Spleen (tissue), 11 donors: ENCODE measurements at regions not wholly inside any gene's neighbourhood (a gene's known extent, or its start where the extent isn't known, plus 50 kb on each side); places are given as distances from the start of the nearest gene placed in this dataset.

Experiments used
- DNase-seq: peaks from one replicate; pipeline ENCODE4 v3.0.0-alpha.2; 2020
- H3K27ac ChIP-seq, 8 donors: fragments of 200-600 bp; sonication (generic) in 7 of 8; 1 replicate in 4 of 8; 2 replicates in 4 of 8; pipeline versions ENCODE4 v1.5.0 to v1.8.0; 2016 to 2021; ENCODE audit warnings: inconsistent platforms in 4 of 8, mild to moderate bottlenecking in 4 of 8, moderate library complexity in 1 of 8
- H3K27me3 ChIP-seq, 7 donors: fragments of 200-600 bp; sonication (generic) in 6 of 7; replicated peaks in 1 of 7; 1 replicate in 4 of 7; 2 replicates in 3 of 7; pipeline versions ENCODE4 v1.5.0 to v1.8.0; 2016 to 2021; ENCODE audit warnings: inconsistent platforms in 3 of 7, mild to moderate bottlenecking in 1 of 7
- H3K36me3 ChIP-seq, 6 donors: fragments of 200-600 bp; sonication (generic) in 5 of 6; 1 replicate in 4 of 6; 2 replicates in 2 of 6; pipeline versions ENCODE4 v1.5.0 to v1.8.0; 2016 to 2021; ENCODE audit warnings: inconsistent platforms in 2 of 6
- H3K4me1 ChIP-seq, 6 donors: fragments of 200-600 bp; sonication (generic) in 5 of 6; 1 replicate in 3 of 6; 2 replicates in 3 of 6; pipeline versions ENCODE4 v1.5.0 to v1.8.0; 2016 to 2021; ENCODE audit warnings: inconsistent platforms in 3 of 6
- H3K4me3 ChIP-seq, 8 donors: fragments of 200-600 bp; sonication (generic) in 7 of 8; 1 replicate in 4 of 8; 2 replicates in 4 of 8; pipeline versions ENCODE4 v1.5.0 to v1.8.0; 2016 to 2021; ENCODE audit warnings: inconsistent platforms in 4 of 8, mild to moderate bottlenecking in 4 of 8, moderate library complexity in 2 of 8
- H3K9me3 ChIP-seq, 8 donors: fragments of 200-600 bp; sonication (generic) in 7 of 8; 1 replicate in 4 of 8; 2 replicates in 4 of 8; pipeline versions ENCODE4 v1.5.0 to v1.8.0; 2016 to 2021; ENCODE audit warnings: inconsistent platforms in 4 of 8
- CTCF ChIP-seq, 11 experiments: fragments of 200-600 bp in 7 of 11; fragments of 450-650 bp in 4 of 11; sonication (generic) in 4 of 11; IDR thresholded peaks in 8 of 11; conservative IDR thresholded peaks in 3 of 11; 1 replicate in 7 of 11; 2 replicates in 4 of 11; pipeline versions ENCODE4 v1.4.0 to v1.8.0; 2016 to 2021; ENCODE audit warnings: antibody characterized with exemption in 11 of 11, inconsistent platforms in 4 of 11, mild to moderate bottlenecking in 1 of 11
- POLR2A ChIP-seq, 3 donors: fragments of 450-650 bp; IDR thresholded peaks; one replicate each; pipeline ENCODE4 v1.5.1; 2017; ENCODE audit warnings: antibody characterized with exemption in 3 of 3, mild to moderate bottlenecking in 1 of 3
- POLR2AphosphoS5 ChIP-seq, 3 donors: sonication (generic); formaldehyde crosslinking; IDR thresholded peaks; one replicate each; pipeline ENCODE4 v1.5.1; 2017; ENCODE audit warnings: antibody characterized with exemption in 3 of 3
- WGBS, 5 donors: extraction: QIAGEN DNeasy Blood & Tissue Kit in 3 of 5; methylation state at CpG; one replicate each; pipeline versions ENCODE4 v1.1.5 to v1.1.7; 2013 to 2018; 5-methylcytosine and 5-hydroxymethylcytosine counted together
- intact Hi-C: fragments of 100-400 bp; cut with DNase I; formaldehyde crosslinking; loops from one replicate; pipeline ENCODE4 v1.15.0; 2023; ENCODE audit warnings: low total_unique reads
- donor health status: healthy with polysubstance abuse.
- donor health status: DM: no; HTN: no; CAD: no; lungs with moderate emphysema.
- donor health status: DM: no; HTN: no; CAD: no.
- donor health status: Bipolar disorder and iron deficiency.
- donor health status: healthy.
- donor health status: DM: no; HTN: no; CAD: no.
- donor health status: DM: yes; HTN: yes; CAD: no.

DNA sequence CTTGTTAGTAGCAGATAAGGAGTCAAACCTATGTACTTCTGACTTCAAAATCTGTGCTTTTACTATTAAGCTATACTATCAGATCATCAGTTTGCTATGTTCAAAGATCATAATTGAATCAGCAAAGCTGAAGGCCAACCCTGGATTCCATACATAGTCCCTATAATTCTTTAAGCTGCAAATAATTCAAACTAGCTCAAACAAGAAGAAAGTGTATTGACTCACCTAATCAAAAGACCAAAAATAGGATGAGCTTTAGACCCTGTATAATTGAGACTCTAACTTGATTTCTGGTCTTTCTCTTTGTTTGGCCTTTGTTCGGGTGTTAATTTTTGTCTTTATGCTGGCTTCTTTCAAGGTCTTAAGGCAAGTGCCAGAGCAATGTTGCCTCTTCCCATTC lies 213.7 kb downstream of the CWF19L2 start:
- H3K27me3 ChIP-seq = no peaks in the 10 kb centered on the region
- TF ChIP-seq POLR2AphosphoS5 (IDR thresholded peaks at IDR 0.05) = no peak
- no peak for TF ChIP-seq POLR2A (IDR thresholded peaks at IDR 0.05)
- no peak for TF ChIP-seq CTCF (IDR thresholded peaks at IDR 0.05 in 8 of 11, conservative IDR thresholded peaks at IDR 0.05 in 3 of 11)
- H3K4me3 ChIP-seq = no peak overlapping the region
- intact Hi-C loops = no loop called here
- H3K4me1 ChIP-seq = no peaks in the 10 kb centered on the region
- H3K36me3 ChIP-seq = no peaks in the 10 kb centered on the region
- DNase-seq = no peak
- no peaks in the 10 kb centered on the region for H3K9me3 ChIP-seq
- WGBS, 5 donors = 87 to 95% (median 89%) methylated on average over 1 of the region's 1 CpG
- H3K27ac ChIP-seq = no peak overlapping the region

DNA sequence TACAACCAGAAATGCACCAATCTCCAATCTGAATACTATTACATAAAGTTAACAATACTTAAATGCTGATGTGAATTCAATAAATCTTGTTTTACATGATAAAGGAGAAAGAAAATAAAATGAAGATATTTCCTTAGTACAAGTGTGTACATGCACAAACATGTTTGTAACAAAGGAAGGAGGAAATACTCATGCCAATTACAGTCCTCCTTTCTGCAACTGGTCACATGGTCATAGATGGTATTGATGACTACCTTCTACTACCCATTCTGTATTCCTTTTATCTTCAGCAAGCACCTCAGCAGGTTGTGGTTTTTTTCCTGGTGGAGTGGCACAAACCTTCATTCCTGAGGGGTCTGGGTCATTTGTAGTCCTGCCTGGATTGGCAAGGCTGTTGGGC lies 214.2 kb upstream of the GUCY1A2 start:
- no peaks in the 10 kb centered on the region for H3K4me1 ChIP-seq
- TF ChIP-seq CTCF (IDR thresholded peaks at IDR 0.05 in 8 of 11, conservative IDR thresholded peaks at IDR 0.05 in 3 of 11) (no peak), POLR2AphosphoS5 (IDR thresholded peaks at IDR 0.05) (no peak), POLR2A (IDR thresholded peaks at IDR 0.05) (no peak)
- no peak overlapping the region for H3K4me3 ChIP-seq
- peaks cover 0 to 30% (median 14%) of the 10 kb centered on the region in 8 donors for H3K9me3 ChIP-seq
- no peaks in the 10 kb centered on the region for H3K36me3 ChIP-seq
- no peaks in the 10 kb centered on the region for H3K27me3 ChIP-seq
- intact Hi-C loops = no loop called here
- no peak overlapping the region for H3K27ac ChIP-seq
- no peak for DNase-seq

- no peak overlapping the region for H3K4me3 ChIP-seq
- no peak for TF ChIP-seq CTCF (IDR thresholded peaks at IDR 0.05 in 8 of 11, conservative IDR thresholded peaks at IDR 0.05 in 3 of 11)
- no peak for TF ChIP-seq POLR2AphosphoS5 (IDR thresholded peaks at IDR 0.05)
- no peak for TF ChIP-seq POLR2A (IDR thresholded peaks at IDR 0.05)
- H3K9me3 ChIP-seq = no peaks in the 10 kb centered on the region
- no peak for DNase-seq
- no peak overlapping the region for H3K27ac ChIP-seq
- no peaks in the 10 kb centered on the region for H3K27me3 ChIP-seq
- H3K4me1 ChIP-seq = no peaks in the 10 kb centered on the region
- intact Hi-C loops = no loop called here
- no peaks in the 10 kb centered on the region for H3K36me3 ChIP-seq
Observed at GRCh38 chr11:107224836-107225235, 206.6 kb upstream of the GUCY1A2 start.

DNA sequence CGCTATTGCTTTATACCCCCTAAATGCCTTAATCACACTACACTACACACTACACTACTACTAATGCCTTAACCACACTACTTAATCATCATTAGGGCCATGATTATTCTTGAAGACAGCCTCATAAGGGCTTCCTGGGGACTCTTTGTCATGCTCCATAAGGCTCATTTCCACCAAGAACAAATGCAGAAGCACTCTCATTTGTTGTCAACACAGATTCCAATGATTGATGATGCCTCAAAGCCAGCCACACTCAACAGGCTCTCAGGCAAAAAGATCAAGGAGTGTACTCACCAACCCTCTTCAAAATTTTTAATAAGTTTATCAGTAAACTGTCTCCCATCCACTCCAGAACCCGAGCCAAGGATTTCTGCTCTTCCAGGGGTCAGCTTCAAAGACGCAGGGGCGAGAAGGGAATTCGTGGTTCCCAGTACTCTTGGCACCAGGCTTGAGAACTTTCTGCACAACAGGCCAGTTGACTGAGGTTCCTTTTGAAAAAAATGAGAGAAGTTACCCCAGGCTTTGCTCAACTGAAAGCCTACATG lies 204.7 kb upstream of the GUCY1A2 start:
- intact Hi-C loops = no loop called here
- H3K9me3 ChIP-seq = no peaks in the 10 kb centered on the region
- TF ChIP-seq POLR2A (IDR thresholded peaks at IDR 0.05) = no peak
- TF ChIP-seq POLR2AphosphoS5 (IDR thresholded peaks at IDR 0.05) = no peak
- no peak for TF ChIP-seq CTCF (IDR thresholded peaks at IDR 0.05 in 8 of 11, conservative IDR thresholded peaks at IDR 0.05 in 3 of 11)
- no peaks in the 10 kb centered on the region for H3K27me3 ChIP-seq
- no peaks in the 10 kb centered on the region for H3K4me1 ChIP-seq
- 62 to 83% (median 73%) methylated on average over 5 of the region's 5 CpGs for WGBS, 5 donors
- no peak for DNase-seq
- H3K36me3 ChIP-seq = no peaks in the 10 kb centered on the region
- no peak overlapping the region for H3K27ac ChIP-seq
- H3K4me3 ChIP-seq = no peak overlapping the region
